NCI-H510A (cell line): ENCODE measurements at regions not wholly inside any gene's neighbourhood (a gene's known extent, or its start where the extent isn't known, plus 50 kb on each side); places are given as distances from the start of the nearest gene placed in this dataset.

Source experiments
- DNase-seq: peaks from one replicate; lab custom pipeline; 2025; lab: John Stamatoyannopoulos, UW

DNA sequence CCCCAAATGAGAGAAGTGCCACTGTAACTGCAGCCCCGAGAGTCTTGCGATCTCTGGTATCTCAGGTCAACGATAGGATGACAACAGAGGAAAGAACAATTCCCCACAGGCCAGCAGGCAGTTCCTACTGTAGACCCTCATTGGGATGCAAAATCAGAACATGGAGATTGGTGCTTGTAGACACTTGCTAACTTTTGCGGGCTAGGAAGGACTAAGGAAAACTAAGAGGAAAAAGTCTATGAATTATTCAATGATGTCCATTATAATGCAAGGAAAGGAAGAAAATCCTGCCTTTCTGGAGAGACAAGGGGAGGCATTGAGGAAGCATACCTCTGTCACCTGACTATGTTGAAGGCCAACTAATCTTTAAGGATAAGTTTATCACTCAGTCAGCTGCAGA, 51.9 kb upstream of the CWC22 start:
- no peak for DNase-seq

GRCh38 chr2:180057706-180058412, 50.8 kb upstream of the CWC22 start:
- no peak for DNase-seq
